ENCODE measurements at regions not wholly inside any gene's neighbourhood (a gene's known extent, or its start where the extent isn't known, plus 50 kb on each side); places are given as distances from the start of the nearest gene placed in this dataset.
"Not testable (repeated sequence)": the region's sequence is repeated elsewhere in the genome, so short reads cannot be mapped to it uniquely, and the experiment has no call there.

DNA sequence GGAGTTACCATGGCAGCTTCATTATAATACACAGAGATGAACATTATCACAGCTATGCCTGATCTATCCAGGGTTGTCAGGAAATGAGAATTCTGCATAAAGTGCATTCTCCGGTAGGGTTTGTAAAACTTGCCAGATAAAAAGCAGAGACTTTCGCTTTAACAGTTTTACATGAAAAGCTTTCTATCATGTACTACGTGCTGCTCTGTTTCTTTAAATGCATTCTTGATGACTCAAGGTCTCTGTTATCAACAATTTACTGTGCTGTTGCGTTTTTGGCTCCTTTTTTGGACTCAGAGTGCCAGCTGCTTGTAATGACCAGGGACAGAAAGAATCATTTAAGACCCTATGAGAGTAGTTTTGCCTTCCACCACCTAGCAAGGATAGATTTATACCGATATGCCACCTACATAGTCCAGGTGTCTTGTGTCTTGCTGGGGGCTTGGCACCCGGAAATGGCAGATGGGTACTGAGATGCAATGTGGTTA is 371.2 kb downstream of the BTG1 start:
- DNase-seq (ENCODE audit: insufficient read length, low spot score) (no peak), FAIRE-seq (no peak)

DNA sequence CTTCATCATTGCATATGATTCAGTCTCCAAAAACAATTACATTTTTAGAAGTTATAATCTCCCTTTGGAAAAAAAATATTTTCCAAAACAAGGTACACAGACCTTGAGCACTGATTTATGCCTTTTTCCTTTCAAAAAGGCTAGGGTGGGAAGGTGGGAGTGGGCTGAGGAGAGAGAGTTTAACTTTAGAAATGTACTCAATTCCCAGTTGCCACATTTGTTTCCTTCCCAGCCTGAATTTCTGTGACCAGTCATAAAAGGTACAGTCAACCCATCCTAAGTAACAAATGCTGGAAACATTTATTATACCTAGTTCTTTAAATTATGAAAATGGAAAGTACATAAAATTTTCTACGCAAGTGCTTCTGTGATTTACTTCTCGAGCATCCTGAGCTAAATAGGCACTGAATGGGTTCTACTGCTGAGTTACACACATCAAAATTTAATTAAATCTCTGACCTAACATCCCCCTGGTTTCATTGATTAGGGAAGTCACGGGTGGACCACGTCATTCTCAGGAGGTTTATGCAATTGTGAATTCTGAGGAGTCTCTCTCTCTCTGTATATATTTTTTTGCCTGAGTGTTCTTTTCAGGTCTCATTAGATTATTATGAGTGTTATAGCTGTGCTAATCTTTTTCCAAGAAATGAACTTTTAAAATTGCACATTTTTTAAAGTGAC is 371.8 kb downstream of the BTG1 start:
- FAIRE-seq (no peak), DNase-seq (ENCODE audit: insufficient read length, low spot score) (no peak)

DNA sequence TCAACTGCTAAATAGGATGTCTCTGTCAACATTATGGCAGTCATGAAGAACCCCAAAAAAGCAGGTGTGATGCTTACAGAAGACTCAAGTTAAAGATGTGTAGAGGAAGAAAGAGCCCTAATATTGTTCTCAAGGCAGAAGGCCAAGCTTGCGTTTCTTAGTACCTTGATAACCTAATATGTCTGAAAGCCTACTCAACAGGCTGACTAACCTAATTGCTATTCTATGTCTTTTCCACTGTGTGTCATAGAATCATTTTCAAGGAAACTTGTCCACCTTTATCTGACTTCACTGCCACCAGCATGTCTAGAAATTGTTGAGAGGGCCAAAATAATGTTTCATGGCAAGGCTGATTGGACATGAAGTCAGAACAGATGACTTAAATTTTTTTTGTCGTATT is 373.2 kb downstream of the BTG1 start:
- DNase-seq (ENCODE audit: insufficient read length, low spot score) (no peak), FAIRE-seq (no peak)

DNA sequence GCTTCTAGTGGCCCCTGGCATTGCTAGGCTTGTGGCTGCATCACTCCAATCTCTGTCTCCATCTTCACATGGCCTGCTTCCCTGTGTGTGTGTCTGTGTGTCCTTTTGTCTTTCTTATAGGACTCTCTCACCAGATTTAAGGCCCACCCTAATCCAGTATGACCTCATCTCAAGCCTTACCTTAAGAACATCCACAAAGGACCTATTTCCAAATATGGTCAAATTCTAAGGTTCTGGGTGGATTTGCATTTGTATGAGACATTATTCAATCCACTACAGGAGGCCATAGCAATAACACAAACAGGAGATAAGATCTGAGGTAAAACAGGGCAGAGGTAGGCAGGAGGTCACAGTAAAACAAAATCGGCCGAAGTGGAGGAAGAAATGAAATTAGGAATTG is 375.9 kb downstream of the BTG1 start:
- FAIRE-seq (no peak), DNase-seq (ENCODE audit: insufficient read length, low spot score) (no peak)

DNA sequence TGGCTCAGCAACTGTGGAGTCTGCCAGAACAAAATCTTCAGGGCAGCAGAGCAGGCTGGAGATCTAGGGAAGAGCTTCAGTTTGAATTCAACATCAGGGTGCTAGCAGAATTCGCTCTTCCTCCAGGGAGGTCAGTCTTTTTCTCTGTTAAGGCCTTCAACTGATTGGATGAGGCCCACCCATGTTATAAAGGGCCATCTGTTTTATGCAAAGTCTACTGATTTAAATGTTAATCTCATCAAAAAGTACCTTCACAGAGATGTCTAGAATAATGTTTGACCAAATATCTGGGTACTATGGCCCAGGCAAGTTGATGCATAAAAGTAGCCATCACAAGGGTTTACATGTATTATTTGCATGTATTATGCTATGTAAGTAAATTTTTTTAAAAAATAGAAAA is 378.4 kb downstream of the BTG1 start:
- FAIRE-seq, result no peak

DNA sequence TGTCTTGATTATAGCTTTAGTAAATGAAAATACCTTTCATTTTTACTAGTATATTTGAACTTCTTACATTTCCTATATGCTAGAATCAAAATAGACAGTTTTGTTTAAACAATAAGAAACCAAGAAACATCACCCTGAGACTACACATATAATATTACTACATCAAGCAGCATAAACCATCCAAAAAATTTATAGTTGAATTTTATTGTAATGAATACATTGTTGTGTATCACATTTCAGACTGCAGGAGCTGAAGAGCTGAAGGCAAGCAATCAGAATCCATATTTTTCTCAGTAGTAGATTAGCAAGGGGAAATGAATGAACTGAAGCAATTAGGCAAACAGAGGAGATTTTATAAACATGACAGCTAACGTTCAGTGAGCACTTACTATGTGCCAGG is 379.2 kb downstream of the BTG1 start:
- no peak for FAIRE-seq
- DNase-seq (ENCODE audit: insufficient read length, low spot score), result no peak

More for the DNA sequence above, 378.4 kb downstream of the BTG1 start:
- DNase-seq (ENCODE audit: insufficient read length, low spot score), result no peak

DNA sequence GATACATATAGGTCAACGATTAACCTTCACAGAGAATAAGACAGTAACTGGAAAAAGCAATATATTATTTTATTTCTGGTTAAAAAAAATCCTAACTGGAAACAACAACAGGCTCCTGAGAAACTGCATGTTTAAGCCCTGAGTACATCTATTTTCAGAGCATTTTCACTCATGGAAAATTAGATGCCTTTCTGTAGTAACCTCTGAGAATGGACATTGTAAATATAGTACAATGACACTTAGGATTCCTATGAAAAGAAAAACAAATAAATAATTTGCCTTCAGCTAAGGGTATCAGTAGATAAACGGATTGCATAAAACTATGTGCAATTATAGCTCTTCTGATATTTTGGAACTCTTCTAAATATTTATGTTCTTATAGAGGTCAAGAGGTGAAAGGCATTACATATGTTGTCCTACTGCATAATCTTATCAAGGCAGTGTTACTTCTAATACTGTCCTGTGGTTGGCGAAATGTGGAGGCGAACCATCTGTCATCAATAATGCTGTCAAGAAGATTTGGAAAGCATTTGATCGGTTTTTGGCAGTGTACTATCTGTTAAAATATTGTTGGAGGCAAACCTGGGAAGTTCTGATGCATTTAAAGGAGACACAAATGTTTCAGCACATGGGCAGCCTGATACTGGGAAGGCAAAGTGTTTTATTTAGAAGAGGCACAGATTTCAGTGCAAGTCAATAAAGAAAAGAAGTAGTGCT is 381.8 kb downstream of the BTG1 start:
- no peak for DNase-seq (ENCODE audit: insufficient read length, low spot score)
- no peak for FAIRE-seq

DNA sequence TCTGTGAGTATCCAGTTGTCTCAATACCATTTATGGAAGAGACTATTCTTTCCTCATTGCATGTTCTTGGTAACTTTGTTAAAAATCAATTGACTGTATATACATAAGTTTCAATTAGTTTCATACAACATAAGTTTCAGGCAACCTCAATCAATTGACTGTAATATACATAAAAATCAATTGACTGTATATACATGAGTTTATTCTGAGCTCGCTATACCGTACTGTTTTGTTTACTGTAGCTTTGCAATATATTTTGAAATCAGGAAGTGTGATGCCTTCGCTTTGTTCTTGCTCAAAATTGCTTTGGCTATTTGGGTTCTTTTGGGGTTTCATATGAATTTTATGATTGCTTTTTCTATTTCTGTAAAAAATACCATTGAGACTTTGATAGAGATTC is 392.0 kb downstream of the BTG1 start:
- FAIRE-seq, result no peak
- DNase-seq (ENCODE audit: insufficient read length, low spot score), result no peak

DNA sequence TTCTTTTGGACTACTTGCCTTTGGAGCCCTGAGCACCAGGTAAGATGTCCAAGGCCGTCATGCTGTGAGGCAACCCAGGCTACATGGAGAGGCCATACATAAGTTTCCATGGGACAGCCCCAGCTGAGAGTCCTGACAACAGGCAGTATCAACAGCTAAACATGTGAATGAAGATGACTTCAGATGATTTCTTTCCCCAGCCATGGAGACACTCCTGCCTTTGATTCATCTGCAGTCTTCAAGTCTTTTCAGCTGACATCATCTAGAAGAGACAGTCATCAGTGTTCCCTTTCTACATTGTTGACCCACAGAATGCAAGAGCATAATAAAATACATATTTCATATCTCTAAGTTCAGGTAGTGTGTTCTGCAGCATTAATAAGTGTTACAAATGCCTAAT is 398.7 kb downstream of the BTG1 start:
- DNase-seq (ENCODE audit: insufficient read length, low spot score) (no peak), FAIRE-seq (no peak)

DNA sequence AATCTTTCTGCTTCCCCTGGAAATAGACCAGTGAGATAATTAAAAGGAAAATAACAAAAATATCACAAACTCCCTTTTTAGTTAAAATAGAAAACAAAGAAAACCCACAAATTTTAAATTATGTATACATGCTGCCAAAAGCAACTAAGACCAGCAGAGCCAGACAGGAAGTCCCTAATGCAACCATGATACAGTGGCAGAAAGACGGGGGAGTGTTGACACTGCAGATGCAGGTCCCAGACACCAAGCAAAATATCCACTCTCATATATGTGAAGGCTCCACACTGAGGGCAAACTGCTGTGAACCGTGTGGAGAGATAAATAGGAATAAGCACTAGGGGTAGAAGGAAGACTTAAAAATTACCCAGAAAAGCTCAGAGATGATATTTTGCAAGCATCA is 401.0 kb downstream of the BTG1 start:
- DNase-seq (ENCODE audit: insufficient read length, low spot score) (no peak), FAIRE-seq (no peak)

DNA sequence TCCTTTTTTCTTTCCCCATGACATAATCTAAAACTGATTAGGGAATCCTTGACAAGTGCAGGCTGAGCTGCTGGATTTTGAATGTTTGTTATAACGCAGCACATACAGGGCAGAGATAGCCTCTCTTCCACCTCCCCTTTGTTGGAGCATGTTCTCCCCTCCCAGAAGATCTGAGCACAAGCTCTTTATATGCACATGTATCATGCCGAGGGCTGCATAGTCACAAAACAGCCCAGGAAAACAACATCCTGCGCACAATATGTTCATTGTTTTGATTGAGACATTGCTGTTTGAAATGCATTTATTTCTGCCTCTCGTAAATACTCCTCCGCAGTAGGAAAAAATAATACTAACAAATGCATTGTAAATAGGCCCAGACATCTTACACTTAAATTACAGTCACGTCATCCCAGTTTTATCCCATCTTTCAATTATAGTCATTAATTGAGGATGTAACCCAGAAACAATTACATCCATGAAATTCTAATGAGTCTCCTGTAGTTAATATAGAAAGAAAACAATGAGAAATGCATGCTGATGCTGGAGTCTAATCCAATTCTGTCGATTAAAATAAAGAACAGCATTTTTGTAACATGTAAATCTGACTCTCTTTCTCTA is 401.8 kb downstream of the BTG1 start:
- FAIRE-seq (no peak), DNase-seq (ENCODE audit: insufficient read length, low spot score) (no peak)

DNA sequence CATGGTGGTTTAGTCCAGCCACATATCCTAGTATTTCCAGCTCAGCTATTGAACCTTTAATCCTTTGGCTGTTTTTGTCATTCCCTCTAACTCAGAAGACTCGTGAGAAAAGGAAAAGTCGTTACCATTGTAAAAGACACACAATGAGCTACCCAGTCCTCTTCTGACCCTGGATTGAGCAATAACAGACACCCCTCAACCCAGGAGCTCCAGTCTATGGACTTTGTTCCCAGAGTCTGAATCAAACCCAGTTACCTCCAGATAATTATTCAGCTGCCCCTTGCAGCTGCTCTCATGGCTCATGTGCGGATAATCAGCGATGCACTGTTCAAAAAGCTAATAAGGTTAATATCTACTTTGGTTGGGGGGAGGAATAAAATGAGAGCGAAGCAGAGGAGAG is 402.4 kb downstream of the BTG1 start:
- FAIRE-seq, result no peak
- no peak for DNase-seq (ENCODE audit: insufficient read length, low spot score)

DNA sequence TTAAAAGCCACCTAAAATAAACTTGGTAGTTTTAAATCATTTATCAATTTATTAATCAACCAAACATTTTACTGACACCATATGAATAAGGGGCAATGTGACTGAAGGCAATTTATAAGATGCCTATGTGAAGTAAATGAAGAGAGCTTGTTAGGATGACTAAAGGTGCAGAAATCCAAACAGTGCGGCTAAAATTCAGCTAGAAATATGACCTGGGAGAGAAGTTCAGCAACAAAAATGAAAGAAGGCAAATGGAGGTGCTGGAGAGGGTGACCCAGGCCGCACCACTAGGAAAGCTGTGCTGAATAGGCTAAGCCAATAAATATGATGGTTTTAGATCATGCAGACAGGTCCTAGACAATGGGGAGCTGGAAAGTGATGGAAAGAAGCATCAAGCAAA is 403.7 kb downstream of the BTG1 start:
- DNase-seq (ENCODE audit: insufficient read length, low spot score) (no peak), FAIRE-seq (no peak)

DNA sequence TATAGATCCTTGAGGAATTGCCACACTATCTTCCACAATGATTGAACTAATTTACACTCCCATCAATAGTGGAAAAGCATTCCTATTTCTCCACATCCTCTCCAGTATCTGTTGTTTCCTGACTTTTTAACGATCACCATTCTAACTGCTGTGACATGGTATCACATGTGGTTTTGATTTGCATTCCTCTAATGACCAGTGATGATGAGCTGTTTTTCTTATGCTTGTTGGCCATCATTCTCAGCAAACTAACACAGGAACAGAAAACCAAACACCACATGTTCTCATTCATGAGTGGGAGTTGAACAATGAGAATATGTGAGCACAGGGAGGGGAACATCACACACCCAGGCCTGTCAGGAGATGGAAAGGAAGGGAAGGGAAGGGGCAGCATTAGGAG is 411.8 kb downstream of the BTG1 start:
- FAIRE-seq; DNase-seq (ENCODE audit: insufficient read length, low spot score): not testable (repeated sequence)

DNA sequence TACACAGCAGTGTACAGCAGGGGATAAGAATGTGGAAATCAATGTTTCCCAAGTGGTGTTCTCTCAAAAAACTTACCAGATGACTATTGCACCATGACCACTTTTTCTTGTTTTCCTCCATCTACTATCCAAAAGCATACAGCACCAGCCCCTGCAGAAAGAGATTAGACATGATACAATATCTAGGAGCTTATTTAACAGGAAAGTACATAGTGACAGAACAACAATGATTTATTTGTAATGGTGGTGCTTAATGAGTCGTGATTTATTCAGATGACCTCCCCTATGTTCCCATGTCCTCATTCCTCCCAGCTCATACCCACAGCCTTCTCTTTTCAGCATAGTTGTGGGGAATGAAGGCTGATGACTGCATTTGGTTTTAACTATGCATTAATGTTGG is 413.6 kb downstream of the BTG1 start:
- DNase-seq (ENCODE audit: insufficient read length, low spot score) (no peak), FAIRE-seq (no peak)

DNA sequence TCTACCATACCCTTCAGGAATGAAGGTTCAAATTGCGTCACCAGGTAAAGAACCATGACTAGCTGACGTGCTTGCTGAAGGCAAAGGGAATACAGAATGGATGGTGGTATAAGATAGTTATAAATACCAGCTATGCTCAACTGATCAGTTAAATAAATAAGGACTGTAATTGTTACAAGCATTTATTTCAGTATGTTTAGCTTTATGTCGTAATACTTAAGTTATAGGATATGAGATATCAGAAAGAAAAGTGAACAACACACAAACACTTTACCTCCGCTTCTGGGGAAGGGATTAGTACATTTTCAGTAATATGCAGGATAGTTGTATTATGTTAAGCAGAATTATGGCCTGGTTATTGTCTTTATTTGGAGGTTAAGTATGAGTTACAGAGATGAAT is 416.1 kb downstream of the BTG1 start:
- FAIRE-seq (no peak), DNase-seq (ENCODE audit: insufficient read length, low spot score) (no peak)

DNA sequence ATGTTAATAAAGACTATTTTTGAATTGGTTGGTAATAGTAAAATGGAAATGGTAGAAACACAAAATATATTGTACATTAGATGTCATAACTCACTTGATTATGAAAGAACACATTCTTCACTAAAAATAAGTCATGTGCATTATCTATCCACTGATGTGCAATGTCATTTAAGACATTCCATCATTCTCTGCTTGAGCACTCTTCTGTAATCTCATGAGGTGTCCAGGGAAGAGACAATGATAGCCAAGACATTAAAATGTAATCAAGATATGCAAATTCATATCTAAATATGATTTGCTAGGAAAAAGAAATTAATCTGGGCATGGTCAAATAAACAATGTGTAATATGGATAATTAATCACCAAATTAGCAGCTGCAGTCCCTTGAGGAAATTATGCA is 422.5 kb downstream of the BTG1 start:
- no peak for DNase-seq (ENCODE audit: insufficient read length, low spot score)
- no peak for FAIRE-seq

DNA sequence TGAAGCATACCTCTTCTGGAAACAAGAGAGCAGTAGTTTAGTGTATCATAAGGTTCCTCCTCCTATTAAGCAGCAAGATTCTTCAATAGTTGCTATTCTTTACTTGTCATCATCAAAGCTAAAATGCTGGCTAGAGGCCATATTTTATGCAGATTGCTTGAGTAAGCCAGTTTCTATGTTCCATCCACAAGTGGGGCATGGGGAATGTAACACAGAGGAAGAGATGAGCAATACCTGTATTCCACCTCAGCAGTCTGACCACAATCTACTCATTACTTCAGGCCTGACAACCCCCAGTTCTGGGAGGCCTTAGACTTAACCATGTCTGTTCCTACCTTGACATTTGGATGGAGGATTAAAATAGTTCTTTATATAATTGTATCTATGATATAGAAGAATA is 423.6 kb downstream of the BTG1 start:
- DNase-seq (ENCODE audit: insufficient read length, low spot score) (no peak), FAIRE-seq (no peak)

DNA sequence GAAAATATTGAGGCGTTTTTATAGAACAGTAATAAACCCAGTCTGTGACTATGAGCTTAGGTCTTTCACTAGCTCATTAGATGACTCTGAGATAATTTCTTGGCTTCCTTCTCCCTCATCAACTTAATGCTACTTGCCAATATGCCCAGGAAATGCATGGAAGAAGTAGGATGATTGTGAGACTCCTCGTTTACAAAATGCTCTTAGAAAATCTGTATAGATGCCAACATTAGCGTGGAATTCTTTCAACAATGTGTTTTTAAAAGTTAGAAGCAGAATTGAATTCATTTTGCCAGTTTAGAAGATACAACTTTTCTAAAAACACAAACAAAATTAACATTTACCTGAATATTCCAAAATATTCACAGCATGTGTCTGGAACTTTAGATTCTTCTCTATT is 424.6 kb downstream of the BTG1 start:
- no peak for DNase-seq (ENCODE audit: insufficient read length, low spot score)
- no peak for FAIRE-seq

DNA sequence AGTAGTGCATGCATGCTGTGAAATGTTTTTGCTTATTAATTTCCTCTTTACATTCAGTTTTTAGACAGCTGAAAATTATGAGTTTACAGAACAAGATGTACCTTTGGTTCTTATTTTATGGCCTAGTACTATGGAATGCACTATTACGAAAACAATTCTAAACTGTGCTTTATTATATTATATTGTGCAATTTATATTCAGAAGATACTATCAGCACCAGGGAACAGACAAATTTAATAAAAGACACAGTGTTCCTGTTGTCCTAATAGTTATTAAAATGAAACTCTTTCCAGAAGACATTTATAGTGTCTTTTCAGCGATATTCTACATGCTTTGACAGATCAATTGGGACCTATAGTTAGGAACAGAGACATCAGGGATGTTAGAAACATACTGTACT is 427.3 kb downstream of the BTG1 start:
- DNase-seq (ENCODE audit: insufficient read length, low spot score) (no peak), FAIRE-seq (no peak)

DNA sequence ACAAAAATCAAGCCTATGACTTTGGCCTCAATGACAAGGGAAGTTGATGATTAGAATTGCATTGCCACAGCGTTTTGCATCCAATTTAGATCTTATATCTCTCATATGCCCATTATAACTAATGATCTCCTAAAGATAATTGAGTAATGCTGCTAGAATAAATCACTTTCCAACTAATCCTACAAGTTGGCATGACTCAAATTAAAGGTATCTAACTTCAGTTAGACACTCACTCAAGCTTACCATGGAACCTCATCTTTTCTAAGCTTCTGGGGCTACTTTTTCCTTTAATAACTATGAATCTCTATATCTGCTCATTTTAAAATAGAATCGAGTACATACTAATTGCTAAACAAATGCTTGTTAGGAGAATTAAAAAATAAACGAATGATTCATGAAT is 427.8 kb downstream of the BTG1 start:
- no peak for FAIRE-seq

DNA sequence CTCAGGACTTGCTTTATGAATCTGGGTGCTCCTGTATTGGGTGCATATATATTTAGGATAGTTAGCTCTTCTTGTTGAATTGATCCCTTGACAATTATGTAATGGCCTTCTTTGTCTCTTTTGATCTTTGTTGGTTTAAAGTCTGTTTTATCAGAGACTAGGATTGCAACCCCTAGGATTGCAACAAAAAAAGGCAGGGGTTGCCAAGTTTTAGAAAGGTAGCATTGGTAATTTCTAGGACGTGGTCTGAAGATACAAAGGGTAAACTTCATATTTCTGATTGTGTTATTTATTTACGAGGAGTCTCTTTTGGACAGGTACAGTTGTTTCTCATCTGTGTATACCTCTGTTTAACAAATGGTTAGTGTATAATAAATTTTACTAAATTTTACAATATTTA is 433.7 kb downstream of the BTG1 start:
- not testable (repeated sequence) for DNase-seq (ENCODE audit: insufficient read length, low spot score); FAIRE-seq

More for the DNA sequence above, 427.8 kb downstream of the BTG1 start:
- DNase-seq (ENCODE audit: insufficient read length, low spot score), result no peak

Measured in GM19239 (cell line).